GM12878 (cell line): ENCODE measurements at regions not wholly inside any gene's neighbourhood (a gene's known extent, or its start where the extent isn't known, plus 50 kb on each side); places are given as distances from the start of the nearest gene placed in this dataset.

ENCODE experiments used
- ATAC-seq: fragments of 200-7000 bp; cut with Tn5 transposase; 3 replicates; pipeline ENCODE4 v1.9.1; 2020; ENCODE audit warnings: mild to moderate bottlenecking, moderate library complexity
- BruUV-seq: library from RNA; stranded (reverse); fragments of 400-500 nt; replicated peaks from 2 replicates; lab custom pipeline; 2021; lab: Mats Ljungman, UMichigan
- CTCF ChIA-PET: fragments of 300-600 bp; sonication (Branson Sonifier 250); formaldehyde crosslinking; extraction: SDS; loops from one replicate; lab custom pipeline; 2021; ENCODE audit warnings: inconsistent platforms; lab: Yijun Ruan, JAX
- POLR2A ChIA-PET: fragments of 350-600 bp; formaldehyde crosslinking; extraction: SDS; loops from one replicate; lab custom pipeline; 2021; ENCODE audit warnings: inconsistent platforms; lab: Charles Lee
- RAD21 ChIA-PET: fragments of 300-600 bp; sonication (Branson Sonifier 250); formaldehyde crosslinking; loops from one replicate; lab custom pipeline; 2023; ENCODE audit warnings: antibody characterized with exemption; ENCODE audit not compliant: unreplicated experiment; lab: Charles Lee
- SMC1A ChIA-PET: fragments of 300-600 bp; sonication (Branson Sonifier 250); formaldehyde crosslinking; loops from one replicate; lab custom pipeline; 2023; ENCODE audit not compliant: unreplicated experiment, uncharacterized antibody; lab: Charles Lee
- DNase-seq: peaks from one replicate; pipeline ENCODE4 v3.0.0-alpha.2; 2011; ENCODE audit warnings: low read depth, low spot score
- FAIRE-seq: peaks from 3 replicates; lab custom pipeline; 2011; peaks lifted over from hg19 to GRCh38; lab: Jason Lieb, UNC
- H2AFZ ChIP-seq: 2 replicates; pipeline ENCODE4 v1.6.0; 2011; ENCODE audit warnings: low read depth, low read length, control low read depth; ENCODE audit not compliant: control insufficient read depth
- H3K27ac ChIP-seq: 2 replicates; pipeline ENCODE4 v1.5.1; 2011; ENCODE audit warnings: control low read depth; ENCODE audit not compliant: control insufficient read depth, insufficient read depth
- H3K27me3 ChIP-seq, 2 experiments: replicated peaks in 1 of 2; 2 replicates each; pipeline versions ENCODE4 v1.6.0 to v1.6.1; 2011; ENCODE audit warnings: low read length in 1 of 2; ENCODE audit not compliant: control insufficient read depth in 2 of 2, insufficient read depth in 2 of 2
- H3K36me3 ChIP-seq, 2 experiments: 2 replicates each; pipeline ENCODE4 v1.5.1; 2011; ENCODE audit warnings: low read length in 1 of 2; ENCODE audit not compliant: control insufficient read depth in 2 of 2, insufficient read depth in 2 of 2
- H3K4me1 ChIP-seq: 2 replicates; pipeline ENCODE4 v1.6.1; 2011; ENCODE audit warnings: mild to moderate bottlenecking, low read length, moderate library complexity, mixed read lengths; ENCODE audit not compliant: control insufficient read depth, insufficient read depth
- H3K4me2 ChIP-seq: 2 replicates; pipeline ENCODE4 v1.6.0; 2011; ENCODE audit warnings: control low read depth; ENCODE audit not compliant: control insufficient read depth, insufficient read depth
- H3K4me3 ChIP-seq: fragments of 200-600 bp; sonication (generic); 2 replicates; pipeline ENCODE4 v1.5.1; 2016
- H3K79me2 ChIP-seq: 2 replicates; pipeline ENCODE4 v1.6.0; 2011; ENCODE audit warnings: low read length; ENCODE audit not compliant: control insufficient read depth, insufficient read depth
- H3K9ac ChIP-seq: 2 replicates; pipeline ENCODE4 v1.8.0; 2011; ENCODE audit warnings: low read length, control low read depth, mixed read lengths; ENCODE audit not compliant: control insufficient read depth, insufficient read depth
- H3K9me3 ChIP-seq: replicated peaks from 3 replicates; pipeline ENCODE4 v1.5.1; 2011; ENCODE audit warnings: mild to moderate bottlenecking, low read length; ENCODE audit not compliant: control insufficient read depth, insufficient read depth
- H4K20me1 ChIP-seq: 2 replicates; pipeline ENCODE4 v1.6.0; 2011; ENCODE audit not compliant: control insufficient read depth, insufficient read depth
- GABPA ChIP-seq: IDR thresholded peaks from 2 replicates; pipeline ENCODE4 v1.6.1; 2014; ENCODE audit warnings: antibody characterized with exemption, low read depth, mild to moderate bottlenecking, inconsistent platforms
- POLR2A ChIP-seq: IDR thresholded peaks from 2 replicates; pipeline ENCODE4 v1.6.1; 2011; ENCODE audit warnings: low read depth, mild to moderate bottlenecking, low read length
- SMAD5 ChIP-seq: IDR thresholded peaks from 2 replicates; pipeline ENCODE4 v1.6.1; 2016; ENCODE audit warnings: antibody characterized with exemption, low read depth
- STAT3 ChIP-seq: IDR thresholded peaks from 2 replicates; pipeline ENCODE4 v1.6.1; 2011; ENCODE audit warnings: low read depth, low read length, improper control_type of control experiment
- TCF12 ChIP-seq: IDR thresholded peaks from 2 replicates; pipeline ENCODE4 v1.6.1; 2011; ENCODE audit warnings: low read depth, mild to moderate bottlenecking, low read length
- WGBS: methylation state at CpG from one replicate; pipeline ENCODE4 v1.1.6; 2016; ENCODE audit warnings: low lambda C conversion rate; ENCODE audit not compliant: insufficient replicate concordance, insufficient coverage; ENCODE audit errors: missing lambda C conversion rate; 5-methylcytosine and 5-hydroxymethylcytosine counted together
- in situ Hi-C: fragments of 300-500 bp; cut with MboI; formaldehyde crosslinking; loops from 9 replicates; pipeline ENCODE4 v1.14.3; 2018; ENCODE audit warnings: mixed read lengths
- intact Hi-C: fragments of 100-400 bp; cut with micrococcal nuclease; formaldehyde crosslinking; loops from one replicate; pipeline ENCODE4 v1.14.2; 2022; ENCODE audit not compliant: unreplicated experiment
- TF ChIP-seq, protein P1 (sequence below): fragments of 450-650 bp; IDR thresholded peaks from 2 replicates; pipeline ENCODE4 v1.6.1; 2017; ENCODE audit warnings: mild to moderate bottlenecking, moderate library complexity
- TF ChIP-seq, protein P2 (sequence below): fragments of 450-650 bp; IDR thresholded peaks from 2 replicates; pipeline ENCODE4 v1.6.1; 2017; ENCODE audit warnings: mild to moderate bottlenecking, low read depth, inconsistent platforms; ENCODE audit not compliant: poor library complexity, severe bottlenecking

DNA sequence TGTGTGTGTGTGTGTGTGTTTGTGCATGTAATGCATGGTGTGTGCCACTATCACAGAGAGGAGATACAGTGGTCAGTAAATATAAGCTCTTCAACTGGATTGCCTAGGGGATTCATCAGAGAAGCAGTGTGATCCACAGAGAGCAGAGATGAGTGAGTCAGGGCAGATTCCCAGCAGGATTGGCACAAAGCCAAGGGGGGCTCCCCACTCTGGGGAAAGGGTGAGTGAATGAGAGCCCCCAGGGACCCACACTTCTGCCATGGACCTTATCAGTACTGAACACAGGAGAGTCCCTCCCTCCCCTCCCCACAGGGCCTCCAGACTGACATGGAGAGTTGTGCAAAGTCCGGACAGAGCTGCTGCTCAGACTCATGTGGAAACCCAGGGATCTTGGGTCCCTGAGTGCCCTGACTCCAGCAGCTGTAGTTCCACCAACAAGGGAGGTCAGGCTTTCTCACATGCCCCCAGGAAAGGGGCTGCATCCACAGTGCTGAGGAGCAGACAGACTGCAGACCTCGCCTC lies 748.8 kb downstream of the NR4A2 start:
- Histone ChIP-seq H2AFZ (no peak overlapping the region), H3K9ac (no peak overlapping the region), H4K20me1 (no peaks in the 10 kb centered on the region), H3K36me3 (no peaks in the 10 kb centered on the region), H3K27ac (no peak overlapping the region), H3K27me3 (no peaks in the 10 kb centered on the region), H3K79me2 (no peaks in the 10 kb centered on the region), H3K4me3 (no peak overlapping the region), H3K4me2 (no peak overlapping the region), H3K9me3 (no peaks in the 10 kb centered on the region), H3K4me1 (no peaks in the 10 kb centered on the region)
- CTCF ChIA-PET = no interaction called here
- DNase-seq = no peak
- TF ChIP-seq TCF12 (no peak), POLR2A (no peak), GABPA (no peak), STAT3 (no peak), SMAD5 (no peak)
- TF ChIP-seq, protein P1, sequence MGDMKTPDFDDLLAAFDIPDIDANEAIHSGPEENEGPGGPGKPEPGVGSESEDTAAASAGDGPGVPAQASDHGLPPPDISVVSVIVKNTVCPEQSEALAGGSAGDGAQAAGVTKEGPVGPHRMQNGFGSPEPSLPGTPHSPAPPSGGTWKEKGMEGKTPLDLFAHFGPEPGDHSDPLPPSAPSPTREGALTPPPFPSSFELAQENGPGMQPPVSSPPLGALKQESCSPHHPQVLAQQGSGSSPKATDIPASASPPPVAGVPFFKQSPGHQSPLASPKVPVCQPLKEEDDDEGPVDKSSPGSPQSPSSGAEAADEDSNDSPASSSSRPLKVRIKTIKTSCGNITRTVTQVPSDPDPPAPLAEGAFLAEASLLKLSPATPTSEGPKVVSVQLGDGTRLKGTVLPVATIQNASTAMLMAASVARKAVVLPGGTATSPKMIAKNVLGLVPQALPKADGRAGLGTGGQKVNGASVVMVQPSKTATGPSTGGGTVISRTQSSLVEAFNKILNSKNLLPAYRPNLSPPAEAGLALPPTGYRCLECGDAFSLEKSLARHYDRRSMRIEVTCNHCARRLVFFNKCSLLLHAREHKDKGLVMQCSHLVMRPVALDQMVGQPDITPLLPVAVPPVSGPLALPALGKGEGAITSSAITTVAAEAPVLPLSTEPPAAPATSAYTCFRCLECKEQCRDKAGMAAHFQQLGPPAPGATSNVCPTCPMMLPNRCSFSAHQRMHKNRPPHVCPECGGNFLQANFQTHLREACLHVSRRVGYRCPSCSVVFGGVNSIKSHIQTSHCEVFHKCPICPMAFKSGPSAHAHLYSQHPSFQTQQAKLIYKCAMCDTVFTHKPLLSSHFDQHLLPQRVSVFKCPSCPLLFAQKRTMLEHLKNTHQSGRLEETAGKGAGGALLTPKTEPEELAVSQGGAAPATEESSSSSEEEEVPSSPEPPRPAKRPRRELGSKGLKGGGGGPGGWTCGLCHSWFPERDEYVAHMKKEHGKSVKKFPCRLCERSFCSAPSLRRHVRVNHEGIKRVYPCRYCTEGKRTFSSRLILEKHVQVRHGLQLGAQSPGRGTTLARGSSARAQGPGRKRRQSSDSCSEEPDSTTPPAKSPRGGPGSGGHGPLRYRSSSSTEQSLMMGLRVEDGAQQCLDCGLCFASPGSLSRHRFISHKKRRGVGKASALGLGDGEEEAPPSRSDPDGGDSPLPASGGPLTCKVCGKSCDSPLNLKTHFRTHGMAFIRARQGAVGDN = no peak
- TF ChIP-seq, protein P2, sequence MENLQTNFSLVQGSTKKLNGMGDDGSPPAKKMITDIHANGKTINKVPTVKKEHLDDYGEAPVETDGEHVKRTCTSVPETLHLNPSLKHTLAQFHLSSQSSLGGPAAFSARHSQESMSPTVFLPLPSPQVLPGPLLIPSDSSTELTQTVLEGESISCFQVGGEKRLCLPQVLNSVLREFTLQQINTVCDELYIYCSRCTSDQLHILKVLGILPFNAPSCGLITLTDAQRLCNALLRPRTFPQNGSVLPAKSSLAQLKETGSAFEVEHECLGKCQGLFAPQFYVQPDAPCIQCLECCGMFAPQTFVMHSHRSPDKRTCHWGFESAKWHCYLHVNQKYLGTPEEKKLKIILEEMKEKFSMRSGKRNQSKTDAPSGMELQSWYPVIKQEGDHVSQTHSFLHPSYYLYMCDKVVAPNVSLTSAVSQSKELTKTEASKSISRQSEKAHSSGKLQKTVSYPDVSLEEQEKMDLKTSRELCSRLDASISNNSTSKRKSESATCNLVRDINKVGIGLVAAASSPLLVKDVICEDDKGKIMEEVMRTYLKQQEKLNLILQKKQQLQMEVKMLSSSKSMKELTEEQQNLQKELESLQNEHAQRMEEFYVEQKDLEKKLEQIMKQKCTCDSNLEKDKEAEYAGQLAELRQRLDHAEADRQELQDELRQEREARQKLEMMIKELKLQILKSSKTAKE = no peak
- no peak for FAIRE-seq
- WGBS = 0% methylated on average over 2 of the region's 2 CpGs
- ATAC-seq = no peak
- POLR2A ChIA-PET = no interaction called here
- intact Hi-C loops (no loop called here), in situ Hi-C loops (no loop called here)
- no TSS peak for BruUV-seq
- SMC1A ChIA-PET = interaction anchor here (1.0 to 1.7 kb wide), 2 partner anchors 9 to 13 kb away, joined by 4 to 6 read pairs; no protein-coding TSS in a partner anchor
- RAD21 ChIA-PET = interaction anchor here (0.6 kb wide), 1 partner anchor 306 kb away, joined by 3 read pairs; no protein-coding TSS in a partner anchor
